ENCODE measurements at regions not wholly inside any gene's neighbourhood (a gene's known extent, or its start where the extent isn't known, plus 50 kb on each side); places are given as distances from the start of the nearest gene placed in this dataset.

GRCh38 chr11:15696069-15696468 lies 581.3 kb downstream of the INSC start:
- CTCF ChIA-PET, result no interaction called here

GRCh38 chr11:15697437-15698236 lies 582.9 kb downstream of the INSC start:
- DNase-seq (ENCODE audit: low read depth, low spot score), result no peak
- H3K4me3 ChIP-seq (ENCODE audit: low read depth in 2 of 2, low read length in 2 of 2), result no peak overlapping the region
- POLR2A ChIA-PET, result no interaction called here
- H3K4me1 ChIP-seq (ENCODE audit: control insufficient read depth, insufficient read depth, low read length), result no peaks in the 10 kb centered on the region
- H3K36me3 ChIP-seq (ENCODE audit: control insufficient read depth, insufficient read depth, low read length), result no peaks in the 10 kb centered on the region
- BruUV-seq (replicated peaks), result no TSS peak
- intact Hi-C loops (cut with micrococcal nuclease; ENCODE audit: unreplicated experiment), result no loop called here
- H3K27me3 ChIP-seq (ENCODE audit: control insufficient read depth, insufficient read depth, low read length), result no peaks in the 10 kb centered on the region
- ATAC-seq, result no peak
- CTCF ChIA-PET, result no interaction called here
- no peak overlapping the region for H3K27ac ChIP-seq (ENCODE audit: low read length)
- H3K9me3 ChIP-seq (ENCODE audit: control insufficient read depth, insufficient read depth, low read depth, low read length), result no peaks in the 10 kb centered on the region
- TF ChIP-seq TCF7L2 (IDR thresholded peaks at IDR 0.05; ENCODE audit: low read depth, low read length) (no peak), CTCF (IDR thresholded peaks at IDR 0.05) (no peak), POLR2AphosphoS5 (IDR thresholded peaks at IDR 0.05; ENCODE audit: low read depth, low read length) (no peak), SIN3A (IDR thresholded peaks at IDR 0.05; ENCODE audit: borderline replicate concordance, insufficient read depth, low read depth, low read length) (no peak), REST (IDR thresholded peaks at IDR 0.05; ENCODE audit: insufficient read depth in 1 of 2, low read depth in 2 of 2, low read length in 1 of 2) (no peak)
- in situ Hi-C loops (cut with HindIII; ENCODE audit: low pct_unique_long_range_greater_than_20kb, low sequenced_read_pairs), result no loop called here

More at GRCh38 chr11:15696069-15696468, 581.3 kb downstream of the INSC start:
- ATAC-seq, result no peak
- intact Hi-C loops (cut with micrococcal nuclease; ENCODE audit: unreplicated experiment) (no loop called here), in situ Hi-C loops (cut with HindIII; ENCODE audit: low pct_unique_long_range_greater_than_20kb, low sequenced_read_pairs) (no loop called here)
- Histone ChIP-seq H3K4me3 (ENCODE audit: low read depth in 2 of 2, low read length in 2 of 2) (no peak overlapping the region), H3K36me3 (ENCODE audit: control insufficient read depth, insufficient read depth, low read length) (no peaks in the 10 kb centered on the region), H3K9me3 (ENCODE audit: control insufficient read depth, insufficient read depth, low read depth, low read length) (no peaks in the 10 kb centered on the region), H3K4me1 (ENCODE audit: control insufficient read depth, insufficient read depth, low read length) (no peaks in the 10 kb centered on the region), H3K27ac (ENCODE audit: low read length) (no peak overlapping the region), H3K27me3 (ENCODE audit: control insufficient read depth, insufficient read depth, low read length) (no peaks in the 10 kb centered on the region)
- POLR2A ChIA-PET, result no interaction called here
- DNase-seq (ENCODE audit: low read depth, low spot score), result no peak
- TF ChIP-seq TCF7L2 (IDR thresholded peaks at IDR 0.05; ENCODE audit: low read depth, low read length), result no peak
- TF ChIP-seq REST (IDR thresholded peaks at IDR 0.05; ENCODE audit: insufficient read depth in 1 of 2, low read depth in 2 of 2, low read length in 1 of 2), result no peak
- no peak for TF ChIP-seq SIN3A (IDR thresholded peaks at IDR 0.05; ENCODE audit: borderline replicate concordance, insufficient read depth, low read depth, low read length)
- no peak for TF ChIP-seq CTCF (IDR thresholded peaks at IDR 0.05)
- no peak for TF ChIP-seq POLR2AphosphoS5 (IDR thresholded peaks at IDR 0.05; ENCODE audit: low read depth, low read length)
- BruUV-seq (replicated peaks), result no TSS peak

Data from Panc1 (cell line).